H1 (cell line): ENCODE measurements at regions not wholly inside any gene's neighbourhood (a gene's known extent, or its start where the extent isn't known, plus 50 kb on each side); places are given as distances from the start of the nearest gene placed in this dataset.

Experiments used
- EGR1 ChIP-seq: IDR thresholded peaks from 2 replicates; pipeline ENCODE4 v1.6.1; 2011; ENCODE audit warnings: low read depth, low read length, borderline replicate concordance
- JUN ChIP-seq: IDR thresholded peaks from 2 replicates; pipeline ENCODE4 v1.6.1; 2011; ENCODE audit warnings: low read depth, mild to moderate bottlenecking, improper control_type of control experiment, low read length
- RAD21 ChIP-seq, 2 experiments: IDR thresholded peaks in 1 of 2; conservative IDR thresholded peaks in 1 of 2; 2 replicates each; pipeline ENCODE4 v1.6.1; 2011; ENCODE audit warnings: low read depth in 2 of 2, low read length in 2 of 2, improper control_type of control experiment in 1 of 2, inconsistent platforms in 1 of 2, mild to moderate bottlenecking in 1 of 2, moderate library complexity in 1 of 2
- SIRT6 ChIP-seq: IDR thresholded peaks from one replicate; pipeline ENCODE4 v1.7.1; 2012; ENCODE audit warnings: low read length, inconsistent platforms
- SRF ChIP-seq: IDR thresholded peaks from 2 replicates; pipeline ENCODE4 v1.6.1; 2011; ENCODE audit warnings: mild to moderate bottlenecking, low read depth, low read length, moderate library complexity
- TBP ChIP-seq: IDR thresholded peaks from 2 replicates; pipeline ENCODE4 v1.6.1; 2011; ENCODE audit warnings: low read depth, low read length, improper control_type of control experiment

GRCh38 chr4:159010100-159010499, 92.8 kb upstream of the RAPGEF2 start (continued):
- TF ChIP-seq SIRT6 (no peak), SRF (no peak), TBP (no peak), RAD21 (IDR thresholded peaks at IDR 0.05 in 1 of 2, conservative IDR thresholded peaks at IDR 0.05 in 1 of 2; ENCODE audit: low read depth in 2 of 2, low read length in 2 of 2) (no peak), EGR1 (no peak), JUN (no peak)
